RWPE1 (cell line): ENCODE measurements at regions not wholly inside any gene's neighbourhood (a gene's known extent, or its start where the extent isn't known, plus 50 kb on each side); places are given as distances from the start of the nearest gene placed in this dataset.

ENCODE experiments used
- CTCF ChIA-PET: fragments of 350-600 bp; sonication (Branson Sonifier 250); formaldehyde crosslinking; extraction: SDS; loops from one replicate; lab custom pipeline; 2021; lab: Yijun Ruan, JAX
- POLR2A ChIA-PET: fragments of 400-600 bp; formaldehyde crosslinking; extraction: SDS; loops from one replicate; lab custom pipeline; 2020; ENCODE audit warnings: antibody characterized with exemption; ENCODE audit not compliant: low non-redundant PET; lab: Yijun Ruan, JAX
- DNase-seq: peaks from one replicate; pipeline ENCODE4 v3.0.0; 2012; ENCODE audit warnings: low spot score
- H3K27ac ChIP-seq: fragments of 450-650 bp; 2 replicates; pipeline ENCODE4 v1.5.1; 2017
- TF ChIP-seq, protein P1 (sequence below): fragments of 450-650 bp; conservative IDR thresholded peaks from 2 replicates; pipeline ENCODE4 v1.5.1; 2017; ENCODE audit warnings: low read depth, mild to moderate bottlenecking

DNA sequence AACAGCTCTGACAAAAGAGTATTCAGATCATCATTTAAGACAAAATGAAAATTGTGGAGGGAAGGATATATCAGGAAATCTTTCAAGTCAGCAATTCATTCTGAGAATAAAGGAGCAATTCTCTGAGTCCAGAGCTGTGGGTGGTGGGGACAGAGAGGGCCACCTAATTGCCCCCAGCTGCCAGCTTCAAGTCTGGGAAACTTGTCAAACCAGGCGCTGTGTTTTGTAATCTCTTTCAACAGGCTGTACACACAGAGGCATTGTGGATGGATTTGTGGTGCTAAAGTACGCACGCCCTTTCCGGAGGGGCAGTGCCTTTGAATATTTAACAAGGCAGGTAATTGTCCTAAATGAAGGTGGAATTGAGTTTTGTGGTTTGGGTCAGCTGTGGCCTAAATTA is 591.1 kb upstream of the BOD1L1 start:
- no peak overlapping the region for H3K27ac ChIP-seq
- ChIA-PET POLR2A (no interaction called here), CTCF (interaction anchor here (0.5 kb wide), 1 partner anchor 964 kb away, joined by 4 read pairs; no protein-coding TSS in a partner anchor)
- TF ChIP-seq, protein P1, sequence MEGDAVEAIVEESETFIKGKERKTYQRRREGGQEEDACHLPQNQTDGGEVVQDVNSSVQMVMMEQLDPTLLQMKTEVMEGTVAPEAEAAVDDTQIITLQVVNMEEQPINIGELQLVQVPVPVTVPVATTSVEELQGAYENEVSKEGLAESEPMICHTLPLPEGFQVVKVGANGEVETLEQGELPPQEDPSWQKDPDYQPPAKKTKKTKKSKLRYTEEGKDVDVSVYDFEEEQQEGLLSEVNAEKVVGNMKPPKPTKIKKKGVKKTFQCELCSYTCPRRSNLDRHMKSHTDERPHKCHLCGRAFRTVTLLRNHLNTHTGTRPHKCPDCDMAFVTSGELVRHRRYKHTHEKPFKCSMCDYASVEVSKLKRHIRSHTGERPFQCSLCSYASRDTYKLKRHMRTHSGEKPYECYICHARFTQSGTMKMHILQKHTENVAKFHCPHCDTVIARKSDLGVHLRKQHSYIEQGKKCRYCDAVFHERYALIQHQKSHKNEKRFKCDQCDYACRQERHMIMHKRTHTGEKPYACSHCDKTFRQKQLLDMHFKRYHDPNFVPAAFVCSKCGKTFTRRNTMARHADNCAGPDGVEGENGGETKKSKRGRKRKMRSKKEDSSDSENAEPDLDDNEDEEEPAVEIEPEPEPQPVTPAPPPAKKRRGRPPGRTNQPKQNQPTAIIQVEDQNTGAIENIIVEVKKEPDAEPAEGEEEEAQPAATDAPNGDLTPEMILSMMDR: no peak
- DNase-seq: no peak

DNA sequence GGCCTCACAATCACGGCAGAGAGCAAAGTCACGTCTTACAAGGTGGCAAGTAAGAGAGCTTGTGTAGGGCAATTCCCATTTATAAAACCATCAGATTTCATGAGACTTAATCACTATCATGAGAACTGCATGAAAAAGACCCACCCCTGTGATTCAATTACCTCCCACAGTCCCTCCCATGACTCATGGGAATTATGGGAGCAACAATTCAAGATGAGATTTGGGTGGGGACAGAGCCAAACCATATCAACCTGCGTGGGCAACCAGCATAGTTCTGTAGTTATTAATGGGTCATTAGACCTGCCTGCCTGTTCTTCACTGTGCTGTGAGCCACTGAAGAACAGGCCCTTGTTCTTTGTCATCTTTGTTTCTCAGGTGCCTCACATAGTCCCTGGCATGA is 593.7 kb upstream of the BOD1L1 start:
- no peak for DNase-seq
- POLR2A ChIA-PET: no interaction called here
- TF ChIP-seq, protein P1: no peak
- no peak overlapping the region for H3K27ac ChIP-seq
- CTCF ChIA-PET: no interaction called here

DNA sequence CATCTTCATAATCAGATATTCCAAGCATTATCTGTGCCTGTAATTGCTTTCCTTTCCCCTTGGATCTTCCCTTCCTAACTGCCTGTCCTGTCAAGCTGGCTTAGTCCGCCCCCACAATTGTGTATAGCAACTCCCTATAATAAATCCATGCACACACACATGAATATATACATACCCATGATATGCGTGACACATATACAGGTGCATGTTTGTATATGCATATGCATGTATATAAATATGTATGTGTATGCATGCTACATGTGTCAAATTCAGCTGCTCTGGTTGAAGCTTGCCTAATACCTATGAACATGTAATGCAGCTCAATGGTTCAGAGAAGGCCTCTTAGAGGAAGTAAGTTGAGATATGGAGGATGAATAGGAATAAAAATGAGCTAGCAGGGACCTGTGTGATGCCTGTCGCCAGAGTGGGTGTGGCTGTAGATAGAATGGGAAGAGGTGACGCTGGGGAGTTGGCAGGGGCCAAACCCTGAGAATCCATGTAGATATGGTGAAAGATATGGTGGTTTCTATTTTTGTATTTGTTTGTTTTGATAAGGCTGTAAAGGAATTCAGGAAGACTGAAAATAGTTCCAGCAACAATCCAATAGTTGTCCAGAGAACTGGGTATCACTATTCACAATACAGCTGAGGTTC is 595.0 kb upstream of the BOD1L1 start:
- no peak overlapping the region for H3K27ac ChIP-seq
- CTCF ChIA-PET: no interaction called here
- TF ChIP-seq, protein P1: no peak
- POLR2A ChIA-PET: no interaction called here
- DNase-seq: no peak

DNA sequence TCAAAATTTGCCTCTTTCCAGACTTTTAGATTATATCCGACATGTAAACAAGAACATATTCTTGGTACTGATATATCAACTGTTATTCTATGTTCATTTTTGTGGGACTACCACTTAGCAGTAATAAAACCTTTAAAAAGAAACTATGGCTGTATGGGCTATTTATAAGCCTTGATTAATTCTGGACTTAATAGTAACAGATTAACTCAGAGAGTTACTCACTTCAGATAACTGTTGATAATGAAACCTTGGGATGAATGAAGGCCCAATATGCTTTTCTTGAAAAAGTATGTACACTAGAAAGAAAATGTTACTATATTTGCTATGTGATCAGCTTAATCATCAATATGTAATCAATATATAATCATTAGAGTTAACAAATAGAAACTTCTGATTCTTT is 595.9 kb upstream of the BOD1L1 start:
- POLR2A ChIA-PET: no interaction called here
- TF ChIP-seq, protein P1: no peak
- no peak overlapping the region for H3K27ac ChIP-seq
- CTCF ChIA-PET: interaction anchor here (0.5 kb wide), 1 partner anchor 141 kb away, joined by 3 read pairs; no protein-coding TSS in a partner anchor
- no peak for DNase-seq

DNA sequence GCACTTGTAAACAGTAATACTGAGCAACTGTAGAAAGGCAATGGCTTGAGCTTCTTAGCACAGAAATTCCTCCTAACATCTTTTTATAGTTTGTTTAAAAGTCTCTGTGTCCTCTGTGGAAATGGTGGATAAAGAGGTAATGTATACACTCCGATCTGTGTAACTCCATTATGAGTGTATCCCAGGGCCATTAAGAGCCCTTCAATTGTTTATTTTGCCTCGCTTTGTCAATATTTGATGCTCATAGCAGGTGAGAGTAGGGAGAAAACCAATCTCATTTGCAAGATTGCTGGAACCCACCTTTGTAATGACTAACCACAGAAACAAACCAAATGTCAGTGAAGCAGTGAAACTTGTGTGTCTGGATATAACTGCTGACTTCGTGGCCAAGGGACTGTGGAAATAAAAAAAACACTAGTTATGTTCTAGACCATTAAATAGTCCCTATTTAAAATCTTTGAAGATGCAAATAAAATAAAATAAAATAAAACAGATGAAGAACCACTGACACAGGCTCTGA is 598.2 kb upstream of the BOD1L1 start:
- CTCF ChIA-PET: no interaction called here
- POLR2A ChIA-PET: no interaction called here
- TF ChIP-seq, protein P1: no peak
- no peak for DNase-seq
- H3K27ac ChIP-seq: no peak overlapping the region

DNA sequence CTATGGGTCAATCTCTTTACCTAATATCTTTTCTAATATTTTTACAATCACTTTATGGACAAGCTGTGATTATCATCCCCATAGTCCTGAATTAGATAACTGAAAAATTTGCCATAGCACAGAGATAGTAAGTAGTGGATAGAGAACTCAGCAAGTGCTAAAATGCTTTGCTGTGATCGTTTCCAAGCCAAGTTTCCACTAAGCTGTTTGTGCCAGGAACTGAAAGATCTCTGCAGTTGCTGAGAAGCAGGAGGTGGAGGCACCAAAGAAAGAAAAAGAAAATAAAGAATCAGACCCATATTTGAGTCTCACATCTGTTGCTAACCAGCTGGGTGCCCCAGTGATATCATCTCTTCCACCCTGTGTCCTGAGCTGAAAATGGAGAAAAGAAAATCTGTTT is 605.6 kb upstream of the BOD1L1 start:
- DNase-seq: no peak
- CTCF ChIA-PET: no interaction called here
- POLR2A ChIA-PET: no interaction called here
- TF ChIP-seq, protein P1: no peak
- no peak overlapping the region for H3K27ac ChIP-seq
